HEK293T (cell line): ENCODE measurements at regions not wholly inside any gene's neighbourhood (a gene's known extent, or its start where the extent isn't known, plus 50 kb on each side); places are given as distances from the start of the nearest gene placed in this dataset.

Experiments
- CTCF ChIA-PET: fragments of 350-600 bp; formaldehyde crosslinking; extraction: SDS; loops from one replicate; lab custom pipeline; 2021; ENCODE audit warnings: antibody characterized with exemption, inconsistent platforms; lab: Yijun Ruan, JAX
- POLR2A ChIA-PET: fragments of 350-600 bp; formaldehyde crosslinking; extraction: SDS; loops from one replicate; lab custom pipeline; 2020; ENCODE audit warnings: antibody characterized with exemption, inconsistent platforms; lab: Yijun Ruan, JAX
- DNase-seq: peaks from one replicate; pipeline ENCODE4 v3.0.0; 2012; ENCODE audit warnings: mixed read lengths; ENCODE audit errors: extremely low spot score
- ARNT ChIP-seq: fragments of 450-650 bp; IDR thresholded peaks from 2 replicates; pipeline ENCODE4 v1.6.1; 2017; ENCODE audit warnings: mild to moderate bottlenecking
- BHLHE40 ChIP-seq: fragments of 450-650 bp; IDR thresholded peaks from 2 replicates; pipeline ENCODE4 v1.6.1; 2016; ENCODE audit warnings: mild to moderate bottlenecking, moderate library complexity, borderline replicate concordance
- CTBP1 ChIP-seq: fragments of 450-650 bp; IDR thresholded peaks from 2 replicates; pipeline ENCODE4 v1.6.1; 2016; ENCODE audit warnings: borderline replicate concordance
- ELF4 ChIP-seq: fragments of 450-650 bp; IDR thresholded peaks from 2 replicates; pipeline ENCODE4 v1.6.1; 2017; ENCODE audit warnings: antibody characterized with exemption
- FOXA1 ChIP-seq: fragments of 450-650 bp; IDR thresholded peaks from 2 replicates; pipeline ENCODE4 v1.6.1; 2016; ENCODE audit warnings: mild to moderate bottlenecking
- FOXK2 ChIP-seq: fragments of 450-650 bp; IDR thresholded peaks from 2 replicates; pipeline ENCODE4 v1.6.1; 2016; ENCODE audit warnings: mild to moderate bottlenecking
- FOXM1 ChIP-seq: fragments of 450-650 bp; IDR thresholded peaks from 2 replicates; pipeline ENCODE4 v1.6.1; 2017; ENCODE audit warnings: mild to moderate bottlenecking, borderline replicate concordance
- HDGF ChIP-seq: fragments of 450-650 bp; IDR thresholded peaks from 2 replicates; pipeline ENCODE4 v1.6.1; 2017; ENCODE audit warnings: antibody characterized with exemption, borderline replicate concordance
- L3MBTL2 ChIP-seq: fragments of 450-650 bp; conservative IDR thresholded peaks from 2 replicates; pipeline ENCODE4 v1.6.1; 2016; ENCODE audit warnings: mild to moderate bottlenecking
- LEF1 ChIP-seq: fragments of 450-650 bp; IDR thresholded peaks from 2 replicates; pipeline ENCODE4 v1.6.1; 2017; ENCODE audit warnings: mild to moderate bottlenecking, borderline replicate concordance
- NFRKB ChIP-seq: fragments of 450-650 bp; IDR thresholded peaks from 2 replicates; pipeline ENCODE4 v1.6.1; 2016; ENCODE audit warnings: mild to moderate bottlenecking, moderate library complexity
- SP1 ChIP-seq: fragments of 450-650 bp; IDR thresholded peaks from 2 replicates; pipeline ENCODE4 v1.6.1; 2017
- SUZ12 ChIP-seq: fragments of 450-650 bp; IDR thresholded peaks from 2 replicates; pipeline ENCODE4 v1.6.1; 2016; ENCODE audit warnings: mild to moderate bottlenecking
- TARDBP ChIP-seq: fragments of 450-650 bp; IDR thresholded peaks from 2 replicates; pipeline ENCODE4 v1.6.1; 2016
- ZNF384 ChIP-seq: fragments of 450-650 bp; IDR thresholded peaks from 2 replicates; pipeline ENCODE4 v1.6.1; 2016
- TF ChIP-seq, protein P1 (sequence below): fragments of 450-650 bp; IDR thresholded peaks from 2 replicates; pipeline ENCODE4 v1.6.1; 2016

DNA sequence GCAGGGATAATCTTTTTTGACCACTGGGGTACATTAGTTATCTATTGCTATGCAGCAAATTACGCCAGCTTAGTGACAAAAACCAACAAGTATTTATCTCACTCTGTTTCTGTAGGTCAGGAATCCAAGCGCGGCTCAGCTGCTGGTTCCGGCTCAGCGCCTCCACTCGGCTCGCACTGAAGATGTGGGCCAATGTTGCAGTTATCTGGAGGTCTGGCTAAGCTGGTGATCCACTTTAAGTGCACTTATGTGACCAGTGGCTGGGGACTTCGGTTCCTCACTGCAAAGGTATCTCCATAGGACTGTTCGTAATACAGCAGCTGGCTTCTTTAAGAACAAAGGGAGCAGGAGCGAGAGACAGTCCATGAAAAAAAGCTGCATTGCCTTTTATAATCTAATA, 591.9 kb downstream of the TMEM182 start:
- DNase-seq, result no peak
- TF ChIP-seq TARDBP (no peak), FOXA1 (no peak), SP1 (no peak), FOXK2 (no peak), HDGF (no peak), LEF1 (no peak), SUZ12 (no peak), NFRKB (no peak)
- TF ChIP-seq, protein P1, sequence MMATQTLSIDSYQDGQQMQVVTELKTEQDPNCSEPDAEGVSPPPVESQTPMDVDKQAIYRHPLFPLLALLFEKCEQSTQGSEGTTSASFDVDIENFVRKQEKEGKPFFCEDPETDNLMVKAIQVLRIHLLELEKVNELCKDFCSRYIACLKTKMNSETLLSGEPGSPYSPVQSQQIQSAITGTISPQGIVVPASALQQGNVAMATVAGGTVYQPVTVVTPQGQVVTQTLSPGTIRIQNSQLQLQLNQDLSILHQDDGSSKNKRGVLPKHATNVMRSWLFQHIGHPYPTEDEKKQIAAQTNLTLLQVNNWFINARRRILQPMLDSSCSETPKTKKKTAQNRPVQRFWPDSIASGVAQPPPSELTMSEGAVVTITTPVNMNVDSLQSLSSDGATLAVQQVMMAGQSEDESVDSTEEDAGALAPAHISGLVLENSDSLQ, result no peak
- ChIA-PET POLR2A (no interaction called here), CTCF (no interaction called here)

DNA sequence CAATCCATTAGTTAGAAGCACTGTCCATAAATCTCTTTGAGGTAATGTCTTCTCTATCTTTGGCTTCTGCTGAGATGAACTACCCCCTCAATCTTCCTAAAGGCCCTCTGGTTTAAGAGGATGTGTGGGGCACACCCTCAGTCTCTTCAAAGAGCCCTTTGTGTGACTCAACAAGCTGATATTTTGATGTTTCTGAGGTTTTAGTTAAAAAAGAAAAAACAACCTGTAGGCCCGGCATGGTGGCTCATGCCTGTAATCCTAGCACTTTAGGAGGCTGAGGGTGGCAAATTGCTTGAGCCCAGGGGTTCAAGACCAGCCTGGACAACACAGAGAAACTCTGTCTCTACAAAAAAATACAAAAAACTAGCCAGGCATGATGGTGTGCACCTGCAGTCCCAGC, 593.5 kb downstream of the TMEM182 start:
- DNase-seq, result no peak
- CTCF ChIA-PET, result no interaction called here
- TF ChIP-seq ZNF384, result no peak
- TF ChIP-seq FOXK2, result no peak
- no peak for TF ChIP-seq SUZ12
- no peak for TF ChIP-seq L3MBTL2
- no peak for TF ChIP-seq ELF4
- TF ChIP-seq SP1, result no peak
- no peak for TF ChIP-seq BHLHE40
- TF ChIP-seq FOXM1, result no peak
- POLR2A ChIA-PET, result no interaction called here

DNA sequence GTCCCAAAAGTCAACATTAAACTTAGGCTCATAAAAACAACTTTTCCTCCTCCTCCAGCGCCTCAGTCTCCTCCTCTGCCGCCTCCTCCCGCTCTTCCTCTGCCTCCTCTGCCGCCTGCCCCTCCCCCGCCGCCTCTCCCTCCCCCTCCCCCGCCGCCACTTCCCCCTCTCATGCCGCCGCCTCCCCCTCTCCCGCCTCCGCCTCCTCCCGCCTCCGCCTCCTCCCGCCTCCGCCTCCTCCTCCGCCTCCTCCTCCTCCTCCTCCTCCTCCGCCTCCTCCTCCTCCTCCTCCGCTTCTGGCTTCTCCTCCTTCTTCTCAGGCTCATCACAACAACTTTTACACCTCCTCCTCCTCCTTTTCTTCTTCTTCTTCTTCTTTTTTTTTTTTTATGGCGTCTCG, 599.9 kb downstream of the TMEM182 start:
- TF ChIP-seq FOXK2, result no peak
- TF ChIP-seq TARDBP, result no peak
- no peak for TF ChIP-seq NFRKB
- no peak for TF ChIP-seq ARNT
- CTCF ChIA-PET, result no interaction called here
- POLR2A ChIA-PET, result no interaction called here
- DNase-seq, result peak; percentile 38

DNA sequence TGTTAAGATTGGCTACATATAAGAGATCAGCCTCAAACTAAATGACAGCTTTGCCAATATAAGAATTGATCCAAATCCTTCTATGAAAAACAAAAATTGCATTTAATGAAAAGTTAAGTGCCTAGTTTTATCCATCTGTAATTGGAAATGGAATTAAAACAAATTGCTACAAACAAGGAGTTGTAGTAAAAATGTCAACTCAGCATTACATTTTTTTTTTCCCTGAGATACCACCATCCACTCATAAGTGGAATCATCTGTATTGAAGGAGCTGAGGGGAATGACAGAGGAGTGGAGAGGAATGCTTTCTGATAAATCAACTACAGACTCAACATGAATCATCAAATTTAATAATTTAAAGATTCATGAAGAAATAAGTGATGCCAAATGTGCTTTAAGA, 601.8 kb downstream of the TMEM182 start:
- DNase-seq, result no peak
- CTCF ChIA-PET, result no interaction called here
- TF ChIP-seq TARDBP (no peak), HDGF (no peak), FOXM1 (no peak), NFRKB (no peak), FOXK2 (no peak), L3MBTL2 (no peak), SP1 (no peak), BHLHE40 (no peak), ELF4 (no peak), CTBP1 (no peak), FOXA1 (no peak), SUZ12 (no peak), LEF1 (no peak), ARNT (no peak), ZNF384 (no peak)
- TF ChIP-seq, protein P1, result no peak
- POLR2A ChIA-PET, result no interaction called here

DNA sequence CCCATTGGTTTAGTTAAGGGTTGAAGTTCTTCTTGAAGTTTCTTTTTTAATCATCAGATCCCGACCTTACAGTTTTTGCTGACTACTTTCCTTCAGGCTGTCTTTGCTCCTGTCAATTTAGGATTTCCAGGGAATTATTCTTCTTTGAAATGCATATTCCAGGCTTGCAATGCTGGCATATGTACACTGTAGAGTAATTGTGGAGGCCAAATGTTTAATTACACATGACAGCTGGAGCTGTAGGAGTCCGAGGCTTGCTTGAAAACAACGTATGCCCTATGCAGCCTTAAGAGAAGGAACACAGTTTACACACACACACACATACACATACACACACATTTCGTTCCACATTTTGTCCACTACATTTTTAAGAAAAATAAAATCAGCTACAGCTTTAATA, 602.3 kb downstream of the TMEM182 start:
- ChIA-PET POLR2A (no interaction called here), CTCF (no interaction called here)
- TF ChIP-seq ARNT (no peak), TARDBP (no peak), FOXM1 (no peak), NFRKB (no peak), LEF1 (no peak), L3MBTL2 (no peak), SP1 (no peak), HDGF (no peak), ZNF384 (no peak), CTBP1 (no peak), BHLHE40 (no peak), FOXK2 (no peak), FOXA1 (no peak)
- TF ChIP-seq, protein P1, result no peak
- no peak for DNase-seq

DNA sequence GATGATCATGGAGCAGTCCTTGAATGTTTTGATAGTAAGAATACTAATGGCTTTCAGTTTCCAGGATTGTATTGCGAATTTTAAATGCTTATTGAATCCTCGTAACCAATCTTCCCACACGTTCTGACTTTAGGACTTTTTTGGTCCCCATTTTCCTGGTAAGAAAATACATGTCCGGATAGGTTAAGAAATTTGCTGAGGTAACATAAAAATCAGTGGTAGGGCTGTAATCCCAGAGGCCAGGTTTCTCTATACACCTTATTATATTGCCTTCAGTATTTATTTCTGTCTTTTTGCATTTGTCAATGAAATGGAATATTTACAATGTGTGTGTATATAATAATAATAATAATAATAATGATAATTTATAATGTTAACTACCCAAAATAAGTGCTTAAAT, 603.2 kb downstream of the TMEM182 start:
- no peak for DNase-seq
- TF ChIP-seq FOXA1 (no peak), ZNF384 (no peak), FOXK2 (no peak), BHLHE40 (no peak), CTBP1 (no peak), SP1 (no peak), L3MBTL2 (no peak), HDGF (no peak), LEF1 (no peak), TARDBP (no peak), SUZ12 (no peak), FOXM1 (no peak), NFRKB (no peak), ARNT (no peak), ELF4 (no peak)
- TF ChIP-seq, protein P1, result no peak
- POLR2A ChIA-PET, result no interaction called here
- CTCF ChIA-PET, result no interaction called here
